Panc1 (cell line): ENCODE measurements at regions not wholly inside any gene's neighbourhood (a gene's known extent, or its start where the extent isn't known, plus 50 kb on each side); places are given as distances from the start of the nearest gene placed in this dataset.

Experiments
- POLR2AphosphoS5 ChIP-seq: IDR thresholded peaks from 2 replicates; pipeline ENCODE4 v1.6.1; 2012; ENCODE audit warnings: mild to moderate bottlenecking, low read depth, low read length, moderate library complexity
- TCF7L2 ChIP-seq: IDR thresholded peaks from 2 replicates; pipeline ENCODE4 v1.6.1; 2011; ENCODE audit warnings: mild to moderate bottlenecking, low read depth, low read length, inconsistent platforms
- TF ChIP-seq, protein P1 (sequence below): fragments of 450-650 bp; IDR thresholded peaks from 2 replicates; pipeline ENCODE4 v1.5.1; 2017; ENCODE audit warnings: mild to moderate bottlenecking
- TF ChIP-seq, protein P2 (sequence below), 2 experiments: IDR thresholded peaks; 2 replicates each; pipeline ENCODE4 v1.6.1; 2011 to 2012; ENCODE audit warnings: low read depth in 2 of 2, control low read depth in 1 of 2, low read length in 1 of 2, mild to moderate bottlenecking in 1 of 2, moderate library complexity in 1 of 2; ENCODE audit not compliant: insufficient read depth in 1 of 2

DNA sequence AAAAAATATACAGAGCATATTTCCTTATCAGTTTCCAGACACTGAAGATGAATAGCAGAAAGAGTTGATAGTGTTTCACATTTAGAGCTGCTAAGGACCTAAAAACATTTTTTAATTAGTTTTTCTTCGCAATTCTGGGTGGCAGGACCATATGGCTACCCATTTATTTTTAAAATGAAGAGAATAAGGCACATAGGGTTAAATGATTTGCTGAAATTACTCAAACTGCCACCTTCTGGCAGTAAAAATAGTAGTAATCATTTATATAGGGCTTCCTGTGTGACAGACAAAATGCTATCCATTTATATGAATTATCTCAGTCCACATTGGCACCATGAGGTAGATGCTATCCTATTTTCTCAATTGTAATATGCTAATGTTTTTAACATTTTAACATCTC lies 108.6 kb upstream of the CCDC196 start:
- TF ChIP-seq POLR2AphosphoS5, result no peak
- TF ChIP-seq, protein P1, sequence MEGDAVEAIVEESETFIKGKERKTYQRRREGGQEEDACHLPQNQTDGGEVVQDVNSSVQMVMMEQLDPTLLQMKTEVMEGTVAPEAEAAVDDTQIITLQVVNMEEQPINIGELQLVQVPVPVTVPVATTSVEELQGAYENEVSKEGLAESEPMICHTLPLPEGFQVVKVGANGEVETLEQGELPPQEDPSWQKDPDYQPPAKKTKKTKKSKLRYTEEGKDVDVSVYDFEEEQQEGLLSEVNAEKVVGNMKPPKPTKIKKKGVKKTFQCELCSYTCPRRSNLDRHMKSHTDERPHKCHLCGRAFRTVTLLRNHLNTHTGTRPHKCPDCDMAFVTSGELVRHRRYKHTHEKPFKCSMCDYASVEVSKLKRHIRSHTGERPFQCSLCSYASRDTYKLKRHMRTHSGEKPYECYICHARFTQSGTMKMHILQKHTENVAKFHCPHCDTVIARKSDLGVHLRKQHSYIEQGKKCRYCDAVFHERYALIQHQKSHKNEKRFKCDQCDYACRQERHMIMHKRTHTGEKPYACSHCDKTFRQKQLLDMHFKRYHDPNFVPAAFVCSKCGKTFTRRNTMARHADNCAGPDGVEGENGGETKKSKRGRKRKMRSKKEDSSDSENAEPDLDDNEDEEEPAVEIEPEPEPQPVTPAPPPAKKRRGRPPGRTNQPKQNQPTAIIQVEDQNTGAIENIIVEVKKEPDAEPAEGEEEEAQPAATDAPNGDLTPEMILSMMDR, result no peak
- TF ChIP-seq, protein P2, sequence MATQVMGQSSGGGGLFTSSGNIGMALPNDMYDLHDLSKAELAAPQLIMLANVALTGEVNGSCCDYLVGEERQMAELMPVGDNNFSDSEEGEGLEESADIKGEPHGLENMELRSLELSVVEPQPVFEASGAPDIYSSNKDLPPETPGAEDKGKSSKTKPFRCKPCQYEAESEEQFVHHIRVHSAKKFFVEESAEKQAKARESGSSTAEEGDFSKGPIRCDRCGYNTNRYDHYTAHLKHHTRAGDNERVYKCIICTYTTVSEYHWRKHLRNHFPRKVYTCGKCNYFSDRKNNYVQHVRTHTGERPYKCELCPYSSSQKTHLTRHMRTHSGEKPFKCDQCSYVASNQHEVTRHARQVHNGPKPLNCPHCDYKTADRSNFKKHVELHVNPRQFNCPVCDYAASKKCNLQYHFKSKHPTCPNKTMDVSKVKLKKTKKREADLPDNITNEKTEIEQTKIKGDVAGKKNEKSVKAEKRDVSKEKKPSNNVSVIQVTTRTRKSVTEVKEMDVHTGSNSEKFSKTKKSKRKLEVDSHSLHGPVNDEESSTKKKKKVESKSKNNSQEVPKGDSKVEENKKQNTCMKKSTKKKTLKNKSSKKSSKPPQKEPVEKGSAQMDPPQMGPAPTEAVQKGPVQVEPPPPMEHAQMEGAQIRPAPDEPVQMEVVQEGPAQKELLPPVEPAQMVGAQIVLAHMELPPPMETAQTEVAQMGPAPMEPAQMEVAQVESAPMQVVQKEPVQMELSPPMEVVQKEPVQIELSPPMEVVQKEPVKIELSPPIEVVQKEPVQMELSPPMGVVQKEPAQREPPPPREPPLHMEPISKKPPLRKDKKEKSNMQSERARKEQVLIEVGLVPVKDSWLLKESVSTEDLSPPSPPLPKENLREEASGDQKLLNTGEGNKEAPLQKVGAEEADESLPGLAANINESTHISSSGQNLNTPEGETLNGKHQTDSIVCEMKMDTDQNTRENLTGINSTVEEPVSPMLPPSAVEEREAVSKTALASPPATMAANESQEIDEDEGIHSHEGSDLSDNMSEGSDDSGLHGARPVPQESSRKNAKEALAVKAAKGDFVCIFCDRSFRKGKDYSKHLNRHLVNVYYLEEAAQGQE (IDR thresholded peaks at IDR 0.05; ENCODE audit: insufficient read depth in 1 of 2, low read depth in 2 of 2, low read length in 1 of 2), result no peak
- no peak for TF ChIP-seq TCF7L2
